NCI-H510A (cell line): ENCODE measurements at regions not wholly inside any gene's neighbourhood (a gene's known extent, or its start where the extent isn't known, plus 50 kb on each side); places are given as distances from the start of the nearest gene placed in this dataset.

Experiments used
- DNase-seq: peaks from one replicate; lab custom pipeline; 2025; lab: John Stamatoyannopoulos, UW

DNA sequence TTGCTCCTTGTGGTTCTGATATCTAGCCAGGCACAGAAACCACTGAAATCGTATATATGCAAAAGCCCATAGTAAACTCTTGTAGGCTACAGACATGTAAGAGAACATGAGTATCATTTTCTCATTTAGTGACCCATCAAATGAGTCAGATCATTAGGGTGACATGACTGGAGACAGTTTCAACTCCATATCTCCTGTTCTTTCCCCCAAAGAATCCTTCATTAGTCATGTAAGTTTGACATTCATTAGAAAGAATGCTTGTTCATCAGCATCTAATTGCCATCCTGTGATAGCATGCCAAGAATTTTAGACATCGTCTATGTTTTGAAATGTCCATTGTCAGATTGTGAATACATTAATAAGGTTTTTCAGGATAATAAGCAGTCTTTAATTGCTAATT, 264.9 kb upstream of the TPM1 start:
- DNase-seq = no peak

DNA sequence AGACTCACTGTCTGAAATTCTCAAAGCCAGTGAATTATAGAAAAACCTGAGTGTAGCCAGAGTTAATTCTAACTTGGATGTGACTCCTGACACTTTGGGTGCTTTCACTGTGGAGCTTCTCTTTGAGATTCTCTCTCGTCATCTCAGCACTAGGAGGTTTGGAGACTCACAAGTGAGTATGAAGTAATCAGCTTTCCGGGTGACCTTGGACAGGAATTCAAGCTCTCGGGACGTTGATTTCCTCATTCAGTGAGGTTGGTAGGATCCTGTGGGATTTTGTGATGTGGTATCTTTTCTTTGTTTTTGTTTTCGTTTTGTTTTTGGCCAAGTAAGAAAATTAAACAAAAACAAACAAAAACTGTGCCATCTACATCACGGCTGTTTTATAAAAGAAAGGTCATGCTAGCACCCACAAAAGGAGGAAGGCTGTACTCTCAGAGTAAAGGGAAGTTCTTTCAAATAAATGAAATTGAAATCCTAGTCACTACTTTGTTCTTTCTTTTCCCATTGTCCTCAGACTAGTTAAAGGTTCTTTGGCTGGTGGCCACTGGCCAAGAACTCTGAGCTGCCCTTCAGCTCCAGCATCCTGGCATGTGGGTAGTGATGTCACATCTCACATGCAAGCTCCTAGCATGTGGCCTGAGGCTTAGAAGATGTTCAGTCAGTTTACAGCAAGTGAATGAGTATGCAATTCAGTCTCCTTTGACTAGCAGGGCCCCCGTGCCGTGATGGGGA, 263.3 kb upstream of the TPM1 start:
- no peak for DNase-seq

DNA sequence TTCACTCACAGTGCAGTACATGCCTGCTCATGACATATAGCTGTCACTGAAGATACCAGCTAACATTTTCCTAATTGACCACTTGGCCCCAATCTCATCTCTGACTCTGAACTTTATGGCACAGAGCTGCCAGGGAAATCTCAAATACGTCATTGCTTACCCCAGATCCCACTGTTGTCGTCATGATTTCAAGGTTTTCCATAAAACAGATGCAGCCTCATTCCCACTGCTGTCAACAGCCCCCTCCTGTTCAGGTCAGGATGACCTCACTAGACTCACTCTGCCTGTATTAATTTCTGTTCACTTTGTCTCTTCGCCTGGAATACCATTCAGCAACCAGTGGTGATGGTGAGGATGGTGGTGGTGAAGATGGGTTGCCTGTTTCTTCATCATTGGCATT, 262.6 kb upstream of the TPM1 start:
- DNase-seq = no peak

DNA sequence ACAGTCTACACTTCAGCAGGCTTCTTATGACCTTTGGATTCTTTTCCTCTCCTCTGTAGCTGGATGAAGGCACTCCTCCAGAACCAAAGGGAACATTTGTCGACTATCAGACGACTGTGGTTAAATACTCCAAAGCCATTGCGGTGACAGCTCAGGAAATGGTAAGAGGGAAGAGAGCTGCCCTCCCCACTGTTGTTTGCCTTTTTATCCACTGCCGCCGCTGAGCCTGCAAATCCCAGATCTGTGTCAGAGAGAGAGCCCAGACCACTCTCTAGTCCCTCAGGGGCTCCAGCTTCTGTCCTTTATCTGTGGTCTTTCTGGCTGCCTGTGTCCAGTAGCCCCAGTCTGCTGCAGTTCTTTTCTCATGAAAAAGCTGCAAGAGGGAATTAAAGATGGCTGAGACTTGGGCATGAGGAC, 261.5 kb upstream of the TPM1 start:
- DNase-seq = no peak

DNA sequence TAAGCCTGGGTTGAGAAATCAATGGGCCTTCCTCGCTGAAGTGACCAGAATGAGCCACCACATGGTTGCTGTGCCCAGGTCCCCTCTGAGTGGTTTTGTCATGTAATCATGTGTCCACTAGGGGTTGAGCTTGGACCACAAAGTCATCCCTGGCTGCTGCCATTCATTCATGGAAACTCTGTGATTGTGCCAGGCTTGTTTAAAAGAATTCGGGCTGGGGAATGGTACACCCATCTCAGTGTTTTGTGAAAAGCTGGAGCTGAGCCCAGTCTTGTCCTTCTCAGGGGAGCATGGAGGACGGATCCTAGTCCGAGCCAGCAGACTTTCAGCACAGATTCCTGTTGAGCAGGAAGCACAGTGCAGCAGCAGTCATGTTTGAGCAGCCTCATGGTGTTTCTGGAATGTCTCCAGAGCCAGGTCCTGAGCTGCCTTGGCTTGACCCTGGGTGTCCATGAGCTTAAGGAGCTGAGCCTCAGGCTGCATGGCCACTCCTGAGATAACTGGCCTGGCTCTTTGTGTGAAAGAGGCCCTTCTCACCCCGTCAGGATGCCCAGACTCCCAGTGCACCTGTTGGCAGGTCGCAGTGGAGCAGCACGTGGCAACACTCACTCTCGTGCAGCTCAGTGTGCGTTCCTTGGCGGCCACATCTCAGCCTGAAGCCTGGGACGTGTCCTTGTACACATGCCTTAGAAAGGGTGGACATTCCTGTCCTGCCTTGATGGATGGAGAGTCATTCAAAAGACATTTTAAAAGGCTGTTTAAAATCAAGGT, 260.3 kb upstream of the TPM1 start:
- DNase-seq = no peak

DNA sequence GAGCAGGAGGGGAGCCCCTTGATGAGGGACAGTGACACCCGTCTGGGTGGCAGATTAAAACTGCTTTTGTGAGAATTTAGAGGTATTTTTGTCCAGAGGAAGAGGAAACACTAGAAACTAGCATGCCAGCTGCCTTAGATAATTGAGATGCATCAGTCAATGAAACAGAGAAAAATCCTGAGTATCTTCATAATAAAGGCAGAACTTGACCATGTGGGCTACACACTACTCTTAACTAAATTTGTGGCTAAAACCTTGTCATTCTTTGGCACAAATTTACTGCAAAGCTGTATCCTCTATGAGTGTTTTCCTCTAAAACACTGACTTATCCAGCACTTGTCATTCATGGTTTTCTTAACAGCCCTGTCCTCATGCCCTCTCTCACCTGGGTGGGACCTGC, 259.7 kb upstream of the TPM1 start:
- DNase-seq = no peak

DNA sequence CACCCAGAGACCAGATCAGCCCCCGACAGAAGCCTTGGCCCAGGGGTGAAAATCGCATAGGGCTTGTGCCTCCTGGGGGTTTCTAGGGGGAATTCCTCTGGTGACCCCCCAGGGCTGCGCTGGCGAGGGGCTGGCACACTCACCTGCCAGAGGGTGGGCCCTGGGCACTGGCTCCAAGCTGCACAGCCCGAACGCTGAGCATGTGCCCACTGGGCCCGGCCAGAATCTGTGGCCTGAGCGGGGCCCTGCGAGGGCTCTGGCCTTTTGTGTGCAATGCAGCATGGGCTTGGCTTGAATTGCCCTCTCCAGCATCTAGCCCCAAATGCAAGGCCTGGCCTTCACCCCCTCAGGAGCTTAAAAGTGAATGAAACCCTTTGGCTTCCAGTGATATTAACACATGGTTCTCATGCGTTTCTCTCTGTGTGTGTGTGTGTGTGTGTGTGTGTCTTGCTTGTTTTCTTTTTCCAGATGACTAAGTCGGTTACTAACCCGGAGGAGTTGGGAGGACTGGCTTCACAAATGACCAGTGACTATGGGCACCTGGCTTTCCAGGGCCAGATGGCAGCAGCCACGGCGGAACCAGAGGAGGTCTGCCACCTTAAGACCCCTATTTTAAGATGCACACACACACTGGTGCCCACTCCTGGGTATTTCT, 259.1 kb upstream of the TPM1 start:
- no peak for DNase-seq

DNA sequence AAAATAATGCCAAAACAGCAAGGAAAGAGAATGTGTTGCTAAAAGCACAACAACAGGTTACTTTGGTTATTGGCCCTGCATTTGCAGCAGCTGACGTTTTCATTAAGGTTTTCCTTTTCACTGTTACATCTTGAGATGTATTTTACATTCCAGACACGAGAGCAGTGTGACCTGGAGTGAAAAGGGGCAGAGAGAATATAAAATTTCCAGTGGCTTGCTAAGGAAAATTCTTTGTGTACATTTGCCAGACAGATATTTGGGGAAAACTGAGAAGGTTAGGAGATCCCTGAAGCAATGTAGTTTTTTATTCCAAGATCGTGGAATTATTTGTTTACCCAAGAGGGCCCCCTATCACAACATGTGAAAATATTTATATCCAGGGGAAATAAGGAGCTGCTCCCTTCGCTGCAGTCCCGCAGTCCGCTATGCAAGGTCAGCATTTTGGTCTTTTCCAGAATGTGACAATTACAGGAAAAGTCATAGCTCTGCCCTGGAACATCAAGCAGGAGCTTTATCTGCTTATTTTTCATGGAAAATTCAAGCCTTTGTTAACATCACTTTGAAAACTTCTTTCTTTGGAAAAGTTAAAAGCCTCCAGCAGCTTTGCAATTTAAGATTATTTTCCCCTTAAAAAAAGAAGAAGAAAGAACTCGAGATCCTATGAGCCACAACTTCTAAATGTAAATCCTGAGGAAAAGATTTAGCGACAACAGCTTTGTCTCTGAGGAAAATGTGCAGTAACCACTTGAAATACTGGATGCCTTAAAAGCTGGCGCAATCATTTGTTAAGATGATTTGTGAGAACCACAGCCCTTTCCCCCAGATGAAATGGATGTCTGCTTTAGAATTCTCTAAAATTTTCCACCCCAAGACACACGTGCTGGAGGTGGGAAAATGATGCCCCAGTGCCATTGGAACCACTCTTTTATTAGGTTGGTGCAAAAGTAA, 256.4 kb upstream of the TPM1 start:
- DNase-seq = no peak

DNA sequence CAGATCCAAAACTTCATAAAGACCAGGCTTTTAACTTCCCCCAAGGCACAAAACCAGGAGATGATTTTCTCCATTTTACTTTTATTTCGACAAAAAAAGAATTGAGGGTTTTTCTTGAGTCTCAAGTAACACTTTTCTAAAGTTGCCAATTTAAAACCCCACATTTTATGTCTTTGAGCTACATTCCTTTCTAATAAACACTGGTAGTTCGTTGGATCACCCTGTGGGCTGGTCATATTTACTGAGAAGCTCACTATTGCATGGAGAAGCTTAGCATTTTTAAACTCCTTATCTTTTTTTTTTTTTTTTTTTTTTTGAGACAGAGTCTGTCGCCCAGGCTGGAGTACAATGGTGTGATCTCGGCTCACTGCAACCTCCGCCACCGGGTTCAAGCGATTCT, 255.1 kb upstream of the TPM1 start:
- DNase-seq = no peak

DNA sequence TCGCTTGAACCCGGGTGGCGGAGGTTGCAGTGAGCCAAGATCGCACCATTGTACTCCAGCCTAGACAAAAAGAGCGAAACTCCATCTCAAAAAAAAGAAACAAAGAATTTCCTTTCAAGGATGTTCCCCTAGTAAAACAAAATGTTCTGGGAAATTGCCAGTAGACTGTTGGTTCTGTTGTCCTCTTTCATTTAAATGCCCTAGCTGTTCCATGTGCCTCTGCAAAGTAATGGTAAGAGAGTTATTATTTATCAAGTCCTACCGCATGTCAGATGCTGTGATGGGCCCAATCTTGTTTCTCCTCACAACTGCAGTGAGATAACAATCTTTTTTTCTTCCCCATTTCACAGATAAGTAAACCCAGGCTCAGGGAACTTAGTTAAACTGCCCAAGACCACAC, 254.3 kb upstream of the TPM1 start:
- no peak for DNase-seq

DNA sequence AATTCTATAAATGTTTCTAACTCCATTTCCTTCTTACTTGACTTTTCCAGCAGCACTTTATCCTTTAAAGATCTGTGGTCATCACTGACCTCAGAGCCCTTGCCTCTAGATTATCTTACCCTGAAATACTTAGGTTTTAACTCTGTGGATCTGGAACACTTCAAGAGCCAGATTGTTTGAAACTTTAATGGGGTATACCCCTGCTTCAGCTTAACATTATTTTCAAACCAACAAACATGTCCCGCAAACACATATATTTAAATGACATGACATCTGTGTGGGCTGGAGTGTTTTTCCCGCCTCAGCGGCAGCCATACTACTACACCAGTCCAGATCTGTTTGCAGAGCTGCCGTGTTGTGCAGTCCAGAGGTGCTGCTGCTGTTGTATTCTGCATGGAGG, 252.0 kb upstream of the TPM1 start:
- DNase-seq = no peak

DNA sequence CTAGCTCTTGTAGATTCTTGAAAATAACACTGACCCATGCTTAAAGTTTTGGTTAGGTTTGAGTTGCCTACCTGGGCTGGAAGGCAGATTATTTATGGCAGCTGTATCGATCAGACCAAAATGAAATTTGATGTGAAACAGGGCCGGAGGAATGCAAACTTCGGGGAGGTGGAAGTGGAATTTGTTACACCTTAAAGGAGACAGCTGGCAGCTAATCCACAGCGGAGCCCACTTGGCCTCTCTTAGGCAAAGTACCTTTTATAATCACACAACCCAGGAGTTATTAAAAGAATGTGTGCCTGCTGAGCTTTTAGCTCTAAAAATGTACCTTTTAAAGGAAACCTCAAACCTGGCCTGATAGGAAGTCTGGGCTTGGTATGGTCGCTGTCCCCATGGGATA, 250.9 kb upstream of the TPM1 start:
- no peak for DNase-seq

DNA sequence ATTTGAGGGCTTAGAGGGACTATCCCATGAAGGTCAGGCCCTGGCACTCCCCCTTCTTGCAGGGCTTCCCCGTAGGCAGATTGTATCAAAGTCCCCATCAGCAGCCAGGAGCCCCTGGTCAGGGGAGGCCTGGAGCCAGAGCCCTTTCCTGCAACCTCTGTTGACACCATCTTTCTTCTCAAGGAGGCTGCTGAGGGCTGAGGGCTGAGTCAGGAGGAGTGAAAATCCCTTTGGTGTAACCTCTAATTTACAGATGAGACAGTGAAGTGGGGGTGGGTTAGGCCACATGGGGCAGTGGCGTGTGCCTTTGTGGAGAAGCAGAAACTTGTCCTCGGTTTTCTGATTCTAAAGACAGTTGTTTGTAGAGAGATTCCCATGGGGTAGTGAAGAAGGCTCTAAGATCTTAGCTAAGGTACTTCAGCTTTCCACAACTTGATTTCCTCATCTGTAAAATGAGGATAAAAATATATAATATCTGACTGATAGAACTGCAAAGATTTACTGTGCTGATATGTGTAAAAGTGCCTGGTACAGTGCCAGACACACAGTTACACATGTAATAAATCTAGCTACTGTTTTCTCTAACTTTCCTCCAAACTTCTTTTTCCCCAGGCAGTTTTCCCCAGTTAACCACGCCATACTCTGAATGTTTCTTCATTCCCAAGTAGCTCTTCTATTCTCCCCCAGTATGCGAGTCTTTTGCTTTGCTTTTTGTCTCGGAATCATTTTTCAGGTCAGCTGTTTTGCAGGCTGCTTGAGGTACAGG, 249.4 kb upstream of the TPM1 start:
- DNase-seq = no peak

DNA sequence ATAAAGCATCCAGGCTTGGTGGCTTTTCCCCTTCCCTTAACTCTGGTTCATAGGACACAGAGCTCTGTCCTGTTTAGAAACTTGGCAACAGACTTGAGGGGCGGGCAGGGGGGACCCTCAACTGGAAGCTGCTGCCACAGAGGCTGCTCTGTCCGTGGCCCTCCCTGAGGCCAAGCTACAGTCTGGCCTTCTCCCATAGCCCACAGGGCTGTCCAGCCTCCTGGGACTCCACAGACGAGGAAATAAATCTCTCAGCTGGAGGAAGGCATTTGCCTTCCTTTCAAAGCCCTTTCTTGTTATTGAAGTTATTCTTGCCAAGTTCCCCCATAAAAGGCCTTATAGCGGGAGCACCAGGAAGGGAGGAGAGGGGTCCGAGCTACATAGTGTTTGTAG, 248.8 kb upstream of the TPM1 start:
- DNase-seq = no peak

DNA sequence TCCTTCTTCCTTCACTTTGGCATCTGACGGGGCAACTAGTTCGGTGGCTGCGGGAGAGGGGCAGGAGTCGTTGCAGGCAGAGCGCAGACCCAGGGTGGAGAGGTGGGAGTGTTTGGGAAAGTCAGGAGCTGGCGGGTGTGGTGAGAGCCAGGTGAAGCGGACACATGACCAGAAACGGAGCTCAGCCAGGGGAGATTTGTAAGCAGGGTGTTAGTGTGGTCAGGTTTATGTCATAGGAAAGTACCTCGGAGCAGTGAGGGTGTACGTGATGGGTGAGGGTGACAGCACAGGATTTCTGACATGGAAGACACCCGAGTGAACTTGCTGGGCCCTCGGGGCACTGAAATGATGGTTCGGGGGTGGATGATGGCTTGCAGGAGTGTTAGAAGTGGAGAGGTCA, 247.4 kb upstream of the TPM1 start:
- no peak for DNase-seq

DNA sequence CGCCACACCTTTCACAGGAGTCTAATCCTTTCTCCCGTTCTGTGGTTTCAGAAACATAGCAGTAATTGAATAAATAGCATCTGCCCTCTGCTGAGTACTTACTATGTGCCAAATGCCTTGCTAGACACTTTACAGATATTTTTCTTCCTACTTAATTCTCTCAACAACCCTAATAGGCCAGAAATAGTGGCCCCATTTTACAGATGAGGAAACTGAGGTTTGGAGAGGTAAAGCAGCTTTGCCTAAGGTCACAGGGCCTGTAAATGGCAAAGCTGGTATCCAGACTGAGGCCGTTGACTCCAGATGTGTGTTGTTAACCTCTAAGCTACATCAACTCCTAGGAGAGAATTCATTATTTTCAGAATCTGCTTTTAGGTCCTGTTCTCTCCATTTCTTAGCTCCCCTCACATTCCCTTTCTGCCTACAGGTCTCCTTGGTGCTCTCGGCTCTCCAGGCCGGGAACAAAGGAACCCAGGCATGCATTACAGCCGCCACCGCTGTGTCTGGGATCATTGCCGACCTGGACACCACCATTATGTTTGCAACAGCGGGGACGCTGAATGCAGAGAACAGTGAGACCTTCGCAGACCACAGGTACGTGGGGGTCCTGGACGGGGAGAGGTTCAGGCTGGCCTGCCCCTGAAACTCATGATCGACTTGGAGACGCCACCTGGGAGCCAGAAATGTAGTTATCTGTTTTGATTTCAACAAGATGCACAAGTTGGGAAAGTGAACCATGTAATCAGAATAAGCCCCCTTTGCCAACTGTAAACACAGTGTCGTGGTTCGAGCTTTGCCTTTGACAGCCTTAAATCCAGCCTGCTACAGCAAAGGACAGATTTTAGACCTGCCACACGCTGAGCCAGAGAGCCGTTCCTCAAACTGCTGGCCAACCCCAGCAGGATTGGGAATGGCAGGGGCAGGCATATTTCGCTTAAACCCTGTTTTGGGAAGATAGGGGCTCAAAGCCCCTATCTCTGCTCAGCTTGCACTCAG, 246.5 kb upstream of the TPM1 start:
- no peak for DNase-seq

DNA sequence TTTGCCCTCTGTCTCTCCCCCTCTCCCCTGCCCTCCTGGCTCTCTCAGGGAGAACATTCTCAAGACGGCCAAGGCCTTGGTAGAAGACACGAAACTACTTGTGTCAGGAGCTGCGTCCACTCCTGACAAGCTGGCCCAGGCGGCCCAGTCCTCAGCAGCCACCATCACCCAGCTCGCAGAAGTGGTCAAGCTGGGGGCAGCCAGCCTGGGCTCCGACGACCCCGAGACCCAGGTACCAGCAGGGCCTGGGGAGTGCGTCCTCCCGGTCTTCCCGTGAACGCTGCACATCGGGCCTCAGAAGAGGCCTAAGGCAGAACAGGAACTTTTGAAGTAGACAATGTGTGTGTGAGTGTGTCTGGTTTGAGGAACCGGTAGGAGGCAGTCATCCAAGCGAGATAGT, 245.4 kb upstream of the TPM1 start:
- DNase-seq = no peak

DNA sequence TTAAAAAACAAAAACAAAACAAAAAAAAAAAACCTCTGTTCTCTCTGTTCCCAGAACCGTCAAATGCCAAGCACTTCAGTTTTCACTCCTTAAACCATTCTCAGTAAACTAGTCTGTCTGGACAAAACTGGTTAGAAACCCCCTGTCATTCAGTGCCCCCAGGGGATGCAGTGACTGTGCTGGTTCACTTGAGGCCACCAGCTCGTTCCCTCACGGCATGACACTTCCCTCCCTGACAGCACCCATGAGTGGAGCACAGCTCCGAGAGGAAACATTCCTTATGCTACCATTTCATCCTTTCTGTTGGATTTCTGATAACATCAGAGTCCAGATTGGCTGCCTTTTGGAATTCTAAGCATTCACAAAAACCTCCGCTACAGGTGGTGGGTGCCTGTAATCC, 244.0 kb upstream of the TPM1 start:
- no peak for DNase-seq

DNA sequence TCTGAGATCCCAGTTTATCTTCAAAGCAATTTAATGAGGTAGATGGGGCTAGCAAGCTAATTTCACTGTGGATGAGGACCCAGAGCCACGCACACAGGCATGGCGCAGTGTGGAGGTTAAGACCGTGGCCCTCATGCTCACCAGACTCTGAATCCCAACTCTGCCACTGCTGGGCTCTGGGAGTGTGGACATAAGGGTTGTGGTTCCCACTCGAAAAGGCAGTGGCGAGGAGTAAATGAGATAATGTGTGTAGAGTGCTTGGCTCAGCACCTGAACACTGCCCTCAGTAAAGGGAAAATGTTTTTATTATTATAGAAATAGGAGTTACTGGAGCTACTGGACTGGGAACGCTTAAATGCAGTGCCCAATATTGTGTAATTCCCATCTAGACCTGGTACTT, 243.5 kb upstream of the TPM1 start:
- no peak for DNase-seq

DNA sequence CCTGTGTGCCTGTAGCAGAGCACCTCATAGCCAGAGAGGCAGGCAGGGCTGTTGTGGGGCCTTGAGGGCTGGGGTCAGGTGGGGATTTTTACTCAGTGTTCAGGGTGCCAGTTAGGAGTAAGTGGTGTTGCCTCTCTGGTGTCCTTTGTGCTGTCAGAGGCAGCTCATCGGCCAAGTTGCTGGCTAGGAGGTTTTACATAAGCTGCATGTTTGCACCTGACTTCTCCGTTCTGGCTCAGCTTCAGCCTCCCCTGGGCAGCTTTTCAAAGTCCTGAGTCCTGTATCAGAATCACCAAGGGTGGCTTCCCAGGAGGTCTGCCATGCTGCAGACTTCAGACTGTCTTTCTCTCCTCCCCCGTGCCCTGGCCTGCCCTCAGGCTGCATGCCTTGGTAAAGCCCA, 242.6 kb upstream of the TPM1 start:
- no peak for DNase-seq
